Transverse colon (tissue), 4 donors: ENCODE measurements at regions not wholly inside any gene's neighbourhood (a gene's known extent, or its start where the extent isn't known, plus 50 kb on each side); places are given as distances from the start of the nearest gene placed in this dataset.

Experiments used
- DNase-seq: peaks from one replicate; pipeline ENCODE4 v3.0.0-alpha.2; 2019
- H3K27ac ChIP-seq, 4 donors: fragments of 200-600 bp; sonication (generic); 2 replicates each; pipeline ENCODE4 v1.5.1; 2016 to 2018; ENCODE audit warnings: inconsistent platforms in 4 of 4
- H3K27me3 ChIP-seq: fragments of 200-600 bp; sonication (generic); 2 replicates; pipeline ENCODE4 v1.5.1; 2017; ENCODE audit warnings: inconsistent platforms
- H3K36me3 ChIP-seq, 4 donors: fragments of 200-600 bp; sonication (generic); 2 replicates each; pipeline ENCODE4 v1.5.1; 2017 to 2019; ENCODE audit warnings: inconsistent platforms in 4 of 4
- H3K4me1 ChIP-seq, 4 donors: fragments of 200-600 bp; sonication (generic); 2 replicates each; pipeline ENCODE4 v1.5.1; 2017 to 2020; ENCODE audit warnings: inconsistent platforms in 4 of 4
- H3K4me3 ChIP-seq, 4 donors: fragments of 200-600 bp; sonication (generic); 1 replicate in 1 of 4; 2 replicates in 3 of 4; pipeline versions ENCODE4 v1.5.1 to v1.6.1; 2017 to 2019; ENCODE audit warnings: inconsistent platforms in 4 of 4
- H3K9me3 ChIP-seq, 2 donors: fragments of 200-600 bp; sonication (generic); 2 replicates each; pipeline ENCODE4 v1.5.1; 2017 to 2019; ENCODE audit warnings: inconsistent platforms in 2 of 2
- CTCF ChIP-seq, 5 experiments: fragments of 200-600 bp in 3 of 5; fragments of 450-650 bp in 2 of 5; sonication (generic) in 3 of 5; IDR thresholded peaks; 1 replicate in 2 of 5; 2 replicates in 3 of 5; pipeline ENCODE4 v1.5.1; 2016 to 2017; ENCODE audit warnings: antibody characterized with exemption in 5 of 5, inconsistent platforms in 3 of 5, mild to moderate bottlenecking in 2 of 5, moderate library complexity in 1 of 5
- EP300 ChIP-seq: sonication (generic); formaldehyde crosslinking; IDR thresholded peaks from one replicate; pipeline ENCODE4 v1.6.1; 2017; ENCODE audit warnings: antibody characterized with exemption, low read depth
- POLR2A ChIP-seq: fragments of 450-650 bp; IDR thresholded peaks from one replicate; pipeline ENCODE4 v1.6.1; 2016; ENCODE audit warnings: antibody characterized with exemption, mild to moderate bottlenecking, moderate library complexity
- POLR2AphosphoS5 ChIP-seq, 3 donors: sonication (generic); formaldehyde crosslinking; IDR thresholded peaks; one replicate each; pipeline ENCODE4 v1.6.1; 2016; ENCODE audit warnings: antibody characterized with exemption in 3 of 3
- WGBS, 2 donors: methylation state at CpG; one replicate each; pipeline ENCODE4 v1.1.5; 2018; ENCODE audit warnings: low coverage in 1 of 2; 5-methylcytosine and 5-hydroxymethylcytosine counted together
- in situ Hi-C, 4 donors: fragments of 200-750 bp; cut with MboI; loops; one replicate each; pipeline versions ENCODE4 v1.15.0 to v1.15.1; 2017; ENCODE audit warnings: low sequenced_read_pairs in 3 of 4, low pct_ligation_motif_present in 1 of 4, low pct_unique_long_range_greater_than_20kb in 1 of 4
- intact Hi-C: fragments of 100-400 bp; cut with DNase I; formaldehyde crosslinking; loops from one replicate; pipeline ENCODE4 v1.15.1; 2023; ENCODE audit warnings: low total_unique reads

GRCh38 chr2:18312818-18313217, 247.6 kb downstream of the RDH14 start:
- no peak overlapping the region for H3K27ac ChIP-seq

GRCh38 chr2:18311420-18312195, 248.8 kb downstream of the RDH14 start:
- DNase-seq, result no peak

More at GRCh38 chr2:18312818-18313217, 247.6 kb downstream of the RDH14 start:
- no peak for TF ChIP-seq POLR2A
- no peak for TF ChIP-seq EP300
- no peak for TF ChIP-seq POLR2AphosphoS5 (IDR thresholded peaks at IDR 0.05)
- no peak for TF ChIP-seq CTCF (IDR thresholded peaks at IDR 0.05)
- intact Hi-C loops, result no loop called here
- in situ Hi-C loops, result no loop called here
- no peaks in the 10 kb centered on the region for H3K36me3 ChIP-seq
- H3K9me3 ChIP-seq, result no peaks in the 10 kb centered on the region
- no peaks in the 10 kb centered on the region for H3K27me3 ChIP-seq
- no peaks in the 10 kb centered on the region for H3K4me1 ChIP-seq
- DNase-seq, result no peak
- 66 to 74% methylated on average over 3 of the region's 3 CpGs for WGBS, 2 donors
- H3K4me3 ChIP-seq, result no peak overlapping the region

GRCh38 chr2:18309627-18310026, 250.8 kb downstream of the RDH14 start:
- WGBS, 2 donors, result 84 to 93% methylated on average over 4 of the region's 4 CpGs
- peak overlapping the region in 1 of 4 donors; percentile 13 for H3K27ac ChIP-seq
- intact Hi-C loops, result no loop called here

More at GRCh38 chr2:18311420-18312195, 248.8 kb downstream of the RDH14 start:
- in situ Hi-C loops, result no loop called here
- TF ChIP-seq POLR2A (peak; percentile 32), POLR2AphosphoS5 (IDR thresholded peaks at IDR 0.05) (peak in 2 of 3 donors; percentile 16 to 43), CTCF (IDR thresholded peaks at IDR 0.05) (no peak)
- Histone ChIP-seq H3K36me3 (no peaks in the 10 kb centered on the region), H3K4me1 (no peaks in the 10 kb centered on the region), H3K27ac (peak overlapping the region in 2 of 4 donors; percentile 13 to 48), H3K27me3 (no peaks in the 10 kb centered on the region), H3K4me3 (no peak overlapping the region), H3K9me3 (no peaks in the 10 kb centered on the region)
- WGBS, 2 donors, result 36 to 41% methylated on average over 3 to 4 of the region's 4 CpGs
- intact Hi-C loops, result no loop called here

GRCh38 chr2:18309188-18309587, 251.3 kb downstream of the RDH14 start:
- no peaks in the 10 kb centered on the region for H3K27me3 ChIP-seq
- no peak overlapping the region for H3K4me3 ChIP-seq
- no peak for DNase-seq
- H3K9me3 ChIP-seq, result no peaks in the 10 kb centered on the region
- TF ChIP-seq CTCF (IDR thresholded peaks at IDR 0.05) (no peak), POLR2AphosphoS5 (IDR thresholded peaks at IDR 0.05) (no peak), EP300 (no peak)
- H3K27ac ChIP-seq, result no peak overlapping the region
- intact Hi-C loops, result no loop called here
- H3K36me3 ChIP-seq, result no peaks in the 10 kb centered on the region
- H3K4me1 ChIP-seq, result no peaks in the 10 kb centered on the region
- in situ Hi-C loops, result no loop called here

More at GRCh38 chr2:18309627-18310026, 250.8 kb downstream of the RDH14 start:
- H3K4me3 ChIP-seq, result no peak overlapping the region
- no peaks in the 10 kb centered on the region for H3K9me3 ChIP-seq
- no peak for DNase-seq
- no peaks in the 10 kb centered on the region for H3K27me3 ChIP-seq
- in situ Hi-C loops, result no loop called here
- H3K36me3 ChIP-seq, result no peaks in the 10 kb centered on the region
- TF ChIP-seq POLR2AphosphoS5 (IDR thresholded peaks at IDR 0.05), result no peak
- TF ChIP-seq EP300, result no peak
- no peak for TF ChIP-seq POLR2A
- no peak for TF ChIP-seq CTCF (IDR thresholded peaks at IDR 0.05)
- no peaks in the 10 kb centered on the region for H3K4me1 ChIP-seq
